ENCODE measurements at regions not wholly inside any gene's neighbourhood (a gene's known extent, or its start where the extent isn't known, plus 50 kb on each side); places are given as distances from the start of the nearest gene placed in this dataset.

GRCh38 chr7:12090757-12091221 lies 120.3 kb upstream of the TMEM106B start:
- H4K20me1 ChIP-seq (ENCODE audit: control insufficient read depth, extremely low read depth, insufficient read depth, low read length) = no peaks in the 10 kb centered on the region
- no peak for DNase-seq (ENCODE audit: low read depth in 2 of 2)

GRCh38 chr7:12091231-12091630 lies 119.9 kb upstream of the TMEM106B start:
- no peak overlapping the region for H3K4me3 ChIP-seq (replicated peaks in 1 of 4; ENCODE audit: control extremely low read depth in 1 of 4, insufficient read depth in 1 of 4, low read depth in 3 of 4, low read length in 4 of 4)

More at GRCh38 chr7:12090757-12091221, 120.3 kb upstream of the TMEM106B start:
- no peak overlapping the region for H3K9ac ChIP-seq (ENCODE audit: insufficient read depth, low read length)
- H3K36me3 ChIP-seq (ENCODE audit: control insufficient read depth, insufficient read depth, low read length) = no peaks in the 10 kb centered on the region
- H3K79me2 ChIP-seq (ENCODE audit: control insufficient read depth, insufficient read depth, low read length) = no peaks in the 10 kb centered on the region
- no peak overlapping the region for H3K4me3 ChIP-seq (replicated peaks in 1 of 4; ENCODE audit: control extremely low read depth in 1 of 4, insufficient read depth in 1 of 4, low read depth in 3 of 4, low read length in 4 of 4)
- TF ChIP-seq CTCF (conservative IDR thresholded peaks at IDR 0.05 in 1 of 2, IDR thresholded peaks at IDR 0.05 in 1 of 2; ENCODE audit: low read depth in 1 of 2, low read length in 2 of 2) (no peak), EZH2 (IDR thresholded peaks at IDR 0.05; ENCODE audit: low read length, missing control alignments) (no peak)
- no peak overlapping the region for H2AFZ ChIP-seq (ENCODE audit: low read length)
- H3K9me3 ChIP-seq (ENCODE audit: control insufficient read depth, insufficient read depth, low read depth, low read length) = no peaks in the 10 kb centered on the region
- no peaks in the 10 kb centered on the region for H3K4me1 ChIP-seq (ENCODE audit: control insufficient read depth, extremely low read depth, insufficient read depth, low read length)
- no peaks in the 10 kb centered on the region for H3K27me3 ChIP-seq (ENCODE audit: control insufficient read depth, insufficient read depth, low read length)
- no peak overlapping the region for H3K27ac ChIP-seq (ENCODE audit: insufficient read depth, low read length)
- no peak overlapping the region for H3K4me2 ChIP-seq (ENCODE audit: extremely low read depth, insufficient read depth, low read length)

GRCh38 chr7:12092499-12093130 lies 118.5 kb upstream of the TMEM106B start:
- peak in 1 of 2 donors; percentile 33 for DNase-seq (ENCODE audit: low read depth in 2 of 2)
- TF ChIP-seq CTCF (conservative IDR thresholded peaks at IDR 0.05 in 1 of 2, IDR thresholded peaks at IDR 0.05 in 1 of 2; ENCODE audit: low read depth in 1 of 2, low read length in 2 of 2) (no peak), EZH2 (IDR thresholded peaks at IDR 0.05; ENCODE audit: low read length, missing control alignments) (no peak)

More at GRCh38 chr7:12091231-12091630, 119.9 kb upstream of the TMEM106B start:
- Histone ChIP-seq H3K4me2 (ENCODE audit: extremely low read depth, insufficient read depth, low read length) (no peak overlapping the region), H3K9ac (ENCODE audit: insufficient read depth, low read length) (no peak overlapping the region), H3K9me3 (ENCODE audit: control insufficient read depth, insufficient read depth, low read depth, low read length) (no peaks in the 10 kb centered on the region), H2AFZ (ENCODE audit: low read length) (no peak overlapping the region), H3K27ac (ENCODE audit: insufficient read depth, low read length) (no peak overlapping the region), H3K79me2 (ENCODE audit: control insufficient read depth, insufficient read depth, low read length) (no peaks in the 10 kb centered on the region), H3K36me3 (ENCODE audit: control insufficient read depth, insufficient read depth, low read length) (no peaks in the 10 kb centered on the region), H3K27me3 (ENCODE audit: control insufficient read depth, insufficient read depth, low read length) (no peaks in the 10 kb centered on the region), H4K20me1 (ENCODE audit: control insufficient read depth, extremely low read depth, insufficient read depth, low read length) (no peaks in the 10 kb centered on the region), H3K4me1 (ENCODE audit: control insufficient read depth, extremely low read depth, insufficient read depth, low read length) (no peaks in the 10 kb centered on the region)
- TF ChIP-seq CTCF (conservative IDR thresholded peaks at IDR 0.05 in 1 of 2, IDR thresholded peaks at IDR 0.05 in 1 of 2; ENCODE audit: low read depth in 1 of 2, low read length in 2 of 2) = no peak
- DNase-seq (ENCODE audit: low read depth in 2 of 2) = no peak

More at GRCh38 chr7:12092499-12093130, 118.5 kb upstream of the TMEM106B start:
- H3K4me2 ChIP-seq (ENCODE audit: extremely low read depth, insufficient read depth, low read length) = no peak overlapping the region
- H3K4me3 ChIP-seq (replicated peaks in 1 of 4; ENCODE audit: control extremely low read depth in 1 of 4, insufficient read depth in 1 of 4, low read depth in 3 of 4, low read length in 4 of 4) = no peak overlapping the region
- no peaks in the 10 kb centered on the region for H3K79me2 ChIP-seq (ENCODE audit: control insufficient read depth, insufficient read depth, low read length)
- H3K27me3 ChIP-seq (ENCODE audit: control insufficient read depth, insufficient read depth, low read length) = no peaks in the 10 kb centered on the region
- H3K9me3 ChIP-seq (ENCODE audit: control insufficient read depth, insufficient read depth, low read depth, low read length) = no peaks in the 10 kb centered on the region
- H2AFZ ChIP-seq (ENCODE audit: low read length) = no peak overlapping the region
- no peaks in the 10 kb centered on the region for H3K36me3 ChIP-seq (ENCODE audit: control insufficient read depth, insufficient read depth, low read length)
- H4K20me1 ChIP-seq (ENCODE audit: control insufficient read depth, extremely low read depth, insufficient read depth, low read length) = no peaks in the 10 kb centered on the region
- H3K27ac ChIP-seq (ENCODE audit: insufficient read depth, low read length) = no peak overlapping the region
- no peaks in the 10 kb centered on the region for H3K4me1 ChIP-seq (ENCODE audit: control insufficient read depth, extremely low read depth, insufficient read depth, low read length)
- H3K9ac ChIP-seq (ENCODE audit: insufficient read depth, low read length) = no peak overlapping the region

Measured in fibroblast of lung (primary cell).